Esophagus squamous epithelium (tissue), 5 donors: ENCODE measurements at regions not wholly inside any gene's neighbourhood (a gene's known extent, or its start where the extent isn't known, plus 50 kb on each side); places are given as distances from the start of the nearest gene placed in this dataset.
"Not testable (repeated sequence)": the region's sequence is repeated elsewhere in the genome, so short reads cannot be mapped to it uniquely, and the experiment has no call there.

Experiments
- DNase-seq: peaks from one replicate; lab custom pipeline; 2025; lab: John Stamatoyannopoulos, UW
- H3K27ac ChIP-seq, 4 donors: fragments of 200-600 bp; sonication (generic); one replicate each; pipeline ENCODE4 v1.5.1; 2016 to 2019; ENCODE audit warnings: mild to moderate bottlenecking in 1 of 4
- H3K27me3 ChIP-seq, 4 donors: fragments of 200-600 bp; sonication (generic); 1 replicate in 3 of 4; 2 replicates in 1 of 4; pipeline versions ENCODE4 v1.5.1 to v1.6.0; 2017 to 2021; ENCODE audit warnings: antibody characterized with exemption in 1 of 4
- H3K36me3 ChIP-seq, 3 donors: fragments of 200-600 bp; sonication (generic); one replicate each; pipeline ENCODE4 v1.5.1; 2016 to 2019
- H3K4me1 ChIP-seq, 3 donors: fragments of 200-600 bp; sonication (generic); one replicate each; pipeline ENCODE4 v1.5.1; 2017 to 2019
- H3K4me3 ChIP-seq, 4 donors: fragments of 200-600 bp; sonication (generic); 1 replicate in 3 of 4; 2 replicates in 1 of 4; pipeline ENCODE4 v1.5.1; 2016 to 2019; ENCODE audit warnings: mild to moderate bottlenecking in 2 of 4, moderate library complexity in 1 of 4
- H3K9me3 ChIP-seq, 3 donors: fragments of 200-600 bp; sonication (generic); one replicate each; pipeline ENCODE4 v1.5.1; 2016 to 2019
- POLR2A ChIP-seq, 4 donors: fragments of 450-650 bp; IDR thresholded peaks; one replicate each; pipeline ENCODE4 v1.6.1; 2017; ENCODE audit warnings: antibody characterized with exemption in 4 of 4, mild to moderate bottlenecking in 4 of 4, moderate library complexity in 3 of 4
- WGBS, 2 donors: methylation state at CpG; one replicate each; pipeline ENCODE4 v1.1.5; 2018; 5-methylcytosine and 5-hydroxymethylcytosine counted together
- intact Hi-C: fragments of 100-400 bp; cut with DNase I; formaldehyde crosslinking; loops from one replicate; pipeline ENCODE4 v1.15.0; 2022
- TF ChIP-seq, protein P1 (sequence below), 6 experiments: fragments of 450-650 bp in 4 of 6; fragments of 200-600 bp in 2 of 6; sonication (generic) in 2 of 6; IDR thresholded peaks; one replicate each; pipeline ENCODE4 v1.5.1; 2016 to 2019; ENCODE audit warnings: antibody characterized with exemption in 6 of 6, mild to moderate bottlenecking in 4 of 6, moderate library complexity in 4 of 6
- donor health status: DM: yes; HTN: yes; CAD: no.

DNA sequence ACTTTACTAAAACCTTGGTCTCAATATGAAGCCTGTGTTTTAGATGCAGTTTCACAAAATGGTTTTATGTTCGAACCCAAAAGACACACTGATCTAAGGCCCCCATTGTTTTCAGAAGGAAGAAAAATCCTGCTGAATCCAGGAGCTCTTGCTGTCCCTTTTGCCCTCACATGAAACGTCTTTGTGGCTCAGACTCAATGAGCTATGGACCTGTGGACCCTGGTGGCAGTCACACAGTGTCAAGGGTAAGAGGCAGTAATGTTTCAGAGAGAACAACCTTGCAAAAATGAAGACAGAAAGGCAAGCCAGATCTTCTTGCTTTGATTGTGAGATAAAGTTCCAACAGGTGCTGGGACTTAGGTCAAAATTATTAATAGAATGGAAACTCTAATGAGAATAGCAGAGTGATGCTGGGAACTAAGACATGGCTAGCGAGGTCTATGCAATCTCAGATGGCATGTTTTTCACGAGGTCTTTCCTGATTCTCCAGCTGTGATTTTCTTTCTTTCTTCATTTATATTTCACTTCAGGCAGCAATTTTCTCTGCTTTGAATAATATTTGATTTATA lies 164.9 kb upstream of the SLC38A2 start:
- Histone ChIP-seq H3K9me3 (no peaks in the 10 kb centered on the region), H3K36me3 (no peaks in the 10 kb centered on the region), H3K27me3 (no peaks in the 10 kb centered on the region), H3K4me3 (no peak overlapping the region), H3K27ac (no peak overlapping the region), H3K4me1 (peaks cover 0 to 5% (median 0%) of the 10 kb centered on the region in 3 donors)
- no peak for DNase-seq
- TF ChIP-seq POLR2A (IDR thresholded peaks at IDR 0.05), result no peak
- TF ChIP-seq, protein P1, sequence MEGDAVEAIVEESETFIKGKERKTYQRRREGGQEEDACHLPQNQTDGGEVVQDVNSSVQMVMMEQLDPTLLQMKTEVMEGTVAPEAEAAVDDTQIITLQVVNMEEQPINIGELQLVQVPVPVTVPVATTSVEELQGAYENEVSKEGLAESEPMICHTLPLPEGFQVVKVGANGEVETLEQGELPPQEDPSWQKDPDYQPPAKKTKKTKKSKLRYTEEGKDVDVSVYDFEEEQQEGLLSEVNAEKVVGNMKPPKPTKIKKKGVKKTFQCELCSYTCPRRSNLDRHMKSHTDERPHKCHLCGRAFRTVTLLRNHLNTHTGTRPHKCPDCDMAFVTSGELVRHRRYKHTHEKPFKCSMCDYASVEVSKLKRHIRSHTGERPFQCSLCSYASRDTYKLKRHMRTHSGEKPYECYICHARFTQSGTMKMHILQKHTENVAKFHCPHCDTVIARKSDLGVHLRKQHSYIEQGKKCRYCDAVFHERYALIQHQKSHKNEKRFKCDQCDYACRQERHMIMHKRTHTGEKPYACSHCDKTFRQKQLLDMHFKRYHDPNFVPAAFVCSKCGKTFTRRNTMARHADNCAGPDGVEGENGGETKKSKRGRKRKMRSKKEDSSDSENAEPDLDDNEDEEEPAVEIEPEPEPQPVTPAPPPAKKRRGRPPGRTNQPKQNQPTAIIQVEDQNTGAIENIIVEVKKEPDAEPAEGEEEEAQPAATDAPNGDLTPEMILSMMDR (IDR thresholded peaks at IDR 0.05), result no peak
- intact Hi-C loops, result no loop called here
- 79 to 86% methylated on average over 4 of the region's 4 CpGs for WGBS, 2 donors

DNA sequence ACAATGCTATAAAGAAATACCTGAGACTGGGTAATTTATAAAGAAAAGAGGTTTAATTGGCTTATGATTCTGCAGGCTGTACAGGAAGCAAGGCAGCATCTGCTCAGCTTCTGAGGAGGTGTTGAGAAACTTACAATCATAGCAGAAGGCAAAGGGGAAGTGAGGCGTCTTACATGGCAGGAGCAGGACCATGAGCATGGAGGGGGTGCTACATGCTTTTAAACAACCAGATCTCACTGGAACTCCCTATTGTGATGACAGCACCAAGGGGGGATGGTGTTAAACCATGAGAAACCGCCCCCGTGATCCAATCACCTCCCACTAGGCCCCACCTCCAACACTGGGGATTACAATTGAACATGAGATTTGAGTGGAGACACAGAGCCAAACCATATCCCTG lies 163.7 kb upstream of the SLC38A2 start:
- H3K9me3 ChIP-seq, H3K4me3 ChIP-seq, DNase-seq, H3K36me3 ChIP-seq, H3K27me3 ChIP-seq, intact Hi-C loops, H3K27ac ChIP-seq, H3K4me1 ChIP-seq: not testable (repeated sequence)
- WGBS, 2 donors, result 89 to 97% methylated on average over 3 of the region's 3 CpGs

DNA sequence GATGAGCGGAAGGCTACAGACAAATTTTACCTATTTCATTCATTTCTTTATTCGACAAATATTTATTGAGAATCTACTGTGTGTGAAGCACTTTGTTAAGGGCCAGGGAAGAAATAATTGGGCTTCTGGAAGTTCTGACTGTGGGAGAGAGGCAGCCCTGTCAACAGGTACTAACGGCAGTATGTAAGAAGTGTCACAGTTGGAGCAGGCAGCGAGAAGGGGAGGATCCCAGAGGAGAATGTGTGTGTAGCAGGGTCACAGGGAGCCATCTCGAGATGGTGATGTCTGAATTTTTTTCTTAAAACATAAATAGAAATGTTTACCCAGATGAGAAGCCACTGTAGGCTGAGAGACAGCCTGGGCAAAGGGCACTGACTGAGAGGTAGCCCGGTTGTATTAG lies 163.3 kb upstream of the SLC38A2 start:
- Histone ChIP-seq H3K9me3 (no peaks in the 10 kb centered on the region), H3K4me3 (no peak overlapping the region), H3K36me3 (no peaks in the 10 kb centered on the region), H3K27me3 (no peaks in the 10 kb centered on the region), H3K27ac (no peak overlapping the region), H3K4me1 (peaks cover 0 to 5% (median 0%) of the 10 kb centered on the region in 3 donors)
- intact Hi-C loops, result no loop called here
- WGBS, 2 donors, result 88 to 90% methylated on average over 6 of the region's 6 CpGs
- DNase-seq, result no peak
- TF ChIP-seq POLR2A (IDR thresholded peaks at IDR 0.05), result no peak
- TF ChIP-seq, protein P1 (IDR thresholded peaks at IDR 0.05), result no peak

DNA sequence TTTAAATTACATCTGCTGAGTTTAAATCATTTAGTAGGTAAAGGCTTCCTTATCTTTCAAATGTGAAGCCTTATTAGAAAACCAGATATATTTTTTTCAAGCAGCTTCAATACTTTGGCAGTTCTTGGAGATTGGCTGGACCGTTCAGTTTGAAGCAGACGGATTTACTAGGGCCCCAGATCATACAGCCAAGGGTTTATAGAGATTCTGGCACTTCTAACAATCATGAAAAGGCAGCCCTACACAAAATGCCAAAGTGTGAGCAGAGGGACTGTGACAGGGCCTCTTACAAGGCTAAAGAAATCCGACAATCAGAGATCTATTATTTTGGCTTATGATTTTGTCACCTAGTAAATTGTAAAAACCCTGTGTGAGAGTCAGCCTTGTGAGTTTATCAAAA lies 162.8 kb upstream of the SLC38A2 start:
- 84 to 85% methylated on average over 3 of the region's 3 CpGs for WGBS, 2 donors
- H3K4me3 ChIP-seq, result no peak overlapping the region
- TF ChIP-seq POLR2A (IDR thresholded peaks at IDR 0.05), result no peak
- TF ChIP-seq, protein P1 (IDR thresholded peaks at IDR 0.05), result no peak
- intact Hi-C loops, result no loop called here
- H3K27me3 ChIP-seq, result no peaks in the 10 kb centered on the region
- no peak for DNase-seq
- H3K36me3 ChIP-seq, result no peaks in the 10 kb centered on the region
- H3K9me3 ChIP-seq, result no peaks in the 10 kb centered on the region
- no peak overlapping the region for H3K27ac ChIP-seq
- peaks cover 0 to 5% (median 0%) of the 10 kb centered on the region in 3 donors for H3K4me1 ChIP-seq

DNA sequence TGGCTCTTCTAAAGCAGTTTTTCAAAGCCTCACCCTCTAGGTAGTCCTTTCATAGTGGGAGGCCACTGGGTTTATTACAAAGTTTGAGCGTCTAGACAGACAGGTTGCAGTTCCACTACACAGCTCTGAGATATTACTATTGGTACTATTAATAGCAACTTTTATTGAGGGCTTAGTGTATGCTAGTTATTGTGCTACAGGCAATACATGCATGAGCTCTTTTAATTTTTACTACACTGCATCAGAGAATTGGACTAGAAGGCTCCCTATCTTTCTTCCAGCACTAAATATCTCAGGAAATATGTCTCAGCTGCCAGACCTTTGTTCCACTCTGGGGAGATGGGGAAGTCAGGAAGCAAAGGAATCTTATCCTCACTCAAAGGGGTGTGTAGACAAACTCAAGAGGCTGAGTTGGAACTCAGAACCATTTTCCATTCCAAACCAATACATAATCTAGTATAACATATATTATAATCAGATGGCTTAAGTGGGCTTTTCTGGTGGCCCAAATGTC lies 161.8 kb upstream of the SLC38A2 start:
- 58 to 88% methylated on average over 1 of the region's 1 CpG for WGBS, 2 donors
- intact Hi-C loops, result no loop called here
- H3K36me3 ChIP-seq, result no peaks in the 10 kb centered on the region

More for the DNA sequence above, 161.8 kb upstream of the SLC38A2 start:
- H3K4me1 ChIP-seq, result peaks cover 0 to 5% (median 0%) of the 10 kb centered on the region in 3 donors
- TF ChIP-seq POLR2A (IDR thresholded peaks at IDR 0.05), result no peak
- TF ChIP-seq, protein P1 (IDR thresholded peaks at IDR 0.05), result no peak
- H3K4me3 ChIP-seq, result no peak overlapping the region
- DNase-seq, result no peak
- H3K9me3 ChIP-seq, result no peaks in the 10 kb centered on the region
- H3K27ac ChIP-seq, result no peak overlapping the region
- no peaks in the 10 kb centered on the region for H3K27me3 ChIP-seq
